CD4-positive, alpha-beta T cell treated with Interferon alpha-2 for 1 hour (primary cell): ENCODE measurements at regions not wholly inside any gene's neighbourhood (a gene's known extent, or its start where the extent isn't known, plus 50 kb on each side); places are given as distances from the start of the nearest gene placed in this dataset.

Experiments
- DNase-seq, 2 donors: peaks; one replicate each; pipeline ENCODE4 v3.0.0-alpha.2; 2020 to 2022

DNA sequence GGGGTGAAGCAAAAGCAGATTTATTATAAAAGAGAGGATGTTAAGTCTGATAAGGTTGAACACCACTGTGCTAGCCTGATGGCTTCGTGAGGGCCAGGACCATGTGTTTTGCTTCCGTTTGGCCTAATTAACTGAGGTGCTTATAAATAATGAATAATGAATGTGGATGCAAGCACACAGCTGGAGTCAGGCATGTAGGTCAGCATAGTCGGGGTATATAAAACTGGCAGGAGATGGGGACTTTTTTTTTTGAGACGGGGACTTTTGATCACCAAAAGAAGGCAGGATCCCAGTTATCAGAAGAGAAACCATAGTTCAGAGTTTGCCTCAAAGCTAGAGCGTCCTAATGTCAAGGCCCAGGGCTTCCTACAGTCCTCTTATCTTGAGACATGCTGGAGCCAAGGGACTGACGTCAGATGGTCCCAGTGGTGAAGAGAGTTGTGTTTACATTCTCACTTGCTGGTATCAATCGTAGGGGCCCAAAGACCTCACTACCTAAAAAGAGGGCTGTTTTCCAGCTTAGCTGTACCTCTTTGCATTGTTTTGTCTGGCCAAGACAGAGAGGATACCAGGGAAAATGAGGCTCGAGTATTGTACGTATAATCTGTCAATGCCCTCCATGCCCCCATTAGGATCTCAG, 50.4 kb downstream of the RTL9 start:
- DNase-seq = no peak

DNA sequence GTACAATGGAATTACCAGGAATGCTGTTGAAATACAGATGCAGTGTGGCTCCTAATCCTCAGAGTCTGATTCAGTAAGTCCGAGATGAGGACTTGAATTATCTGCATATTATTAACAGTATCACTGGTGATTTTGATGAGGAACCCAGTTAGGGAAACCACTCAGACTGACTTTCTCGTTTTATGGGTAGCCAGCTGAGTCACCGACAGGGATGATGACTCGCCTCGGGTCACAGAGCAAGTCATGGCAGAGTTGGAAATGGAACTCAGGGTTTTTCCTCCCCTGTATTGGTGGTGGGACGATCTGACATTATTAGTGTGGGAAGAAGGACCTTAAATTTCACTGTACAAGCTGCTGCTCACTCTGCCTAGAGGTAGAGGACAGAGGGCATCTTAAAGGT, 51.3 kb downstream of the RTL9 start:
- DNase-seq = no peak

DNA sequence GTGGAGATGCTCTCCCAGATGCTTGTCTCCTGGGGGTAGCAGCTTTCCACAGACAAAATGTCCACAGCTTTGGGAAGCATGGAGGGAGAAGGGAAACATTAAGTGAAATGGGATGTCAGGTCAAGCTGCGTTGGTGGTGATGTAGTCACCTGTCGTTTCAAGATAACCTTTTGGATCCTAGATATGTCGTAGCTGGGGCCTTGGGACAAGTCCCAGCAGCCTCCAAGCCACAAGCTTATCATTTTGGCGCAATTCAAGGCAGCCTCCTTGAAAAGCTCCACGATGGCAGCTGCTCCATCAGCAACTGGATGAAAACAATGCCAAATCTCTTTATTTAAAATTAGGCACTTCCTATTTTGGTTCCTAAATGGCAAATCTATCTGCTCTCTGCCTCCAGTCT, 52.0 kb downstream of the RTL9 start:
- DNase-seq = no peak

DNA sequence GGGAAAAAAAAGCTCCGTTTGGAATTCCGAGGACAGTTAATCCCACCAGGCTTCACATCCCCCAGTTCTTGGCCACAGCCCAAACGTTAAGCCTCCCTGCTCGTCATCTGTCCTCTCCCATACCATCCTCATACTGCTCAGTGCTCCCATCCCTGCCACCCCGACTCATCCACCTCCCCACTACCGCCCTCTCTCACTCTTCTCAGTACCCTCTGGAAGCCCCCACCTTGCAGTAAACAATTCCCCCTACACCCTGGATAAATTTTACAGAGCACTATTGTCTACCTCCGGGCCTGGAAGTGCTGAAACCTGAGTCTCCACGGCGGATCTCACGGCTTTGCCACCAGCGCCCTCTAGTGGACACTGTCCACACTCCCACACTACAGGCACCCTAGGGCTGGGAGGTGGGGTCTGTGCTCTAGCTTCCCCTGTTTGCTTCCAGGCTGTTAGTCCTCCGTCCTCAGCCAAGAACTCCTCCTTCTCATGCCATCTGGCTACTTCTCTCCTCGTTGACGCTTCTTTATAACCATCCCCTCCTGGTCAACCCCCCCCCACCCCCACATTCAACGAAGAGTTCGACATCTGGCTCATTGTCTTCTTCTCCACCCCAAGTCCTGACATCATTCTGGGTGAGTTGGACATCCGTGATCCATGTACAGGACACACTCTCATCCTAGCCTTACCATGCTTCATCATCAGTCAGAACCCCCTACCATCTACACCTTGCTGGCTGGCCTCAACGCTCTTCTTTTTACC, 54.5 kb downstream of the RTL9 start:
- peak; percentile 52 to 66 for DNase-seq

DNA sequence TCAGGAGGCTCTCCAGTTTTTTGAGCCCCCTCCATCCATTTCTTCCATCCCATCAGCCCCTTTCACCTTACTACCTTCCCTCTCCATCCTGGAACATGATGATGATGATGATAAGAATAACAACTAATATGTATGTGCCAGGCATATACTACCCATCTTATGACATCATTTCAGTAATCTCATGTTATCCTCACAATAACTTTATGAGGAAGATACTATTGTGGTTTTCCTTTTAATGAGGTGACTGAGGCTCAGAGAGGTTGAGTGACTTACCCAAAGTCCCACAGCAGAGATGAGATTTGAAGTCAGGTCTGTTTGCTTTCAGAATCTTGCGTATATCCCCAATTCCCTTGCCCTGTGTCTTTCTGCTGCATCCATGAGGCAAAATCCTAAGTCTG, 55.1 kb downstream of the RTL9 start:
- no peak for DNase-seq

DNA sequence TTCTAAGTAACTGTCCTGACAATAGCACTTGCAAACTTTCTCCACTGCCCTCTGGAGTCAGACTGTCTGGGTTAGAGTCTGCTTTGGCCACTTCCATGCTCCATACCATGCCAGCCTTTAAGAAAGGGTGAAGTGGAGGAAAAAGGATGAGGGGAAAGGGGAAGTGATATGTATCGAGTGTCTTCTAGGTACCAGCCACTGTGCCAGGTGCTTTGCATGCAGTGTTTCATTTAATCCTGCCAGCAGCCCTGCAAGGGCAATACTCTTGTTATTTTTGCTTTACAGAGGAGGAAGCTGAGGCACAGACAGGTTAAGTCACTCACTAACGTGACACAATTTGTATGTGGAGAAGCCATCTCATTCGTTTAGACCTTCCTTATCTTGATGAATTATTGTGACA, 55.6 kb downstream of the RTL9 start:
- DNase-seq = no peak

DNA sequence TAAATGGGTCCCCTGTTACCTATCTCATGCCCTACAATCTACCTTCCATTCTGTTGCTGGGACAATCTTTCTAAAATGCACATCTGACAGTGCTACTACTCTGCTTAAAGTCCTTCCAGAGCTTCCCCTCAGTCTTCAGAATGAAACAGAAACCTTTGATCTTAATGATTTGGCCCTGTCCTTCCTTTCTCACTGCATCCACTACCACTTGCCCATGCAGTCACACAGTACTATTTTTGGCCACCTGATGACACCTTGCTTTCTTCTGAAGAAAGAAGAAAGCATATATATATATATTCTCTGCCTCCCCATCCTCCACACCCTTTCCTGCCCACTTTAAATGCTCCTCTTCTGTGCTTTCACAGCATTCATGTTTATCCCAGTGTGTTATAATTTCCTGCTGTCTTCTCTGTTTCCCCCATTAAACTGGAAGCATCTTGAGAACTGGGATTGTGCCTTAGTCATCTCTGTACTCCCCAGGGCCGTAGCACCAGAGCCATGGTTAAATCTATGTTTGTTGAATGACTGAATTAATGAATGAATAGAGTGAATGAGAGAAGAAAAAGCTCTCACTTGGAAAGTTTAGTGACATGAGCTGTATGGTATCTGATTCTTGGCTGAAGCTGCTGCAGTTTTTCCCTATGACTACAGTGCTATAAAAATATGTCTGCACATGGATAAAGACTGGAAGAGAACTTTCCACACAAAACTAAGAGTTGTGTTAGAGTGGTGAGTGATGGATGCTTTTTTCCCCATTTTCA, 56.2 kb downstream of the RTL9 start:
- DNase-seq = no peak

DNA sequence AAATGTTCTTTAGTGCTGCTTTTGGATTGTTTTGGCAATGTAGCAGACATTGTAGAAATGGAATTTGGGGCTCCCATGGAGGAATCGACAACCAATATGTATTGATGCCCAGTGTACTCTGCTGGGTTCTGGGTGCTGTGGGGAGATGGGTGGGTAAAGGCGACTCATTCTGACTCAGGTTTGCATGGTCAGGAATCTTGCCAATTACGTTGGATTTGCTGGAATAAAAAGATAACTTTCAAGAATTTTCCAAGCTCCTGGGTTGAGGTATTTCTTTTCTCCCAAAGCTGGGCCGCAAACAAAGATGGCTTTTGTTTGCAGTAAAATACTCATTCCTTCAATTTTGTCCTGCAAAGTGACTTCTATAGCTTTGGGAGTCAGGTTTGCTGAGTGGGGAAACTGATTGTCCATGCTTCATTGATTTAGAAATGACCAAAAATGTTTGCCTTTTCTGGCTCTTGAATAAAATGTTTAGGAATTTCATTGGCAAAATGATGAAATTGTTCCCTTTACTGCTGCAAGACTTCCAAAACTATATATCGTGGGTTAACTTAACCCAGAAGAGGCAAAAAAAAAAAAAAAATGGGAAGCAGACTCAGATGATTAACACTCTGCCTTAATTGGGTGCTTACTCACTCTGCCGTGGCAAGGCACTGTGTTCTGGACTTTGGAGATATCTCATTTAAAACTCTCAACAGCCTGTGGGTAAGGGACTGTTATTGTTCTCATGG, 57.0 kb downstream of the RTL9 start:
- DNase-seq = no peak

DNA sequence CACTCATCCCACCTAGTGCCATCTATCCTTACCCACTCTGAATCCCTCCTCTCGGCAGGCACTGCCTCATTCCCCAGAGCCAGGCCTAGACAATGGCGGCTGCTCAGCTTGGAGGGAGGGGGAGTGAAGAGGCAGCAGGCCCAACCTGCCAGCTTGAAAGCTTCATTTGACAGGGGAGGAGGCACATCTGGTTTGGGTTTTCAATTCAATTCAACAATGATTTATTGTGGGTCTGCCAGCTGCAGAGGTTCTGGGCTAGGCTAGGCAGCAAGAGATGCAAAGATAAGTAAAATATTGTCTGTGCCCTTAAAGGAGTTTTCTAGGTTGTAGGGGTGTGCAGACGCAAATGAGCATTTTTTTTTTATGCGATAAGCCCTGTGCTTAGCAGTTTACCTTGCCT, 58.5 kb downstream of the RTL9 start:
- no peak for DNase-seq

DNA sequence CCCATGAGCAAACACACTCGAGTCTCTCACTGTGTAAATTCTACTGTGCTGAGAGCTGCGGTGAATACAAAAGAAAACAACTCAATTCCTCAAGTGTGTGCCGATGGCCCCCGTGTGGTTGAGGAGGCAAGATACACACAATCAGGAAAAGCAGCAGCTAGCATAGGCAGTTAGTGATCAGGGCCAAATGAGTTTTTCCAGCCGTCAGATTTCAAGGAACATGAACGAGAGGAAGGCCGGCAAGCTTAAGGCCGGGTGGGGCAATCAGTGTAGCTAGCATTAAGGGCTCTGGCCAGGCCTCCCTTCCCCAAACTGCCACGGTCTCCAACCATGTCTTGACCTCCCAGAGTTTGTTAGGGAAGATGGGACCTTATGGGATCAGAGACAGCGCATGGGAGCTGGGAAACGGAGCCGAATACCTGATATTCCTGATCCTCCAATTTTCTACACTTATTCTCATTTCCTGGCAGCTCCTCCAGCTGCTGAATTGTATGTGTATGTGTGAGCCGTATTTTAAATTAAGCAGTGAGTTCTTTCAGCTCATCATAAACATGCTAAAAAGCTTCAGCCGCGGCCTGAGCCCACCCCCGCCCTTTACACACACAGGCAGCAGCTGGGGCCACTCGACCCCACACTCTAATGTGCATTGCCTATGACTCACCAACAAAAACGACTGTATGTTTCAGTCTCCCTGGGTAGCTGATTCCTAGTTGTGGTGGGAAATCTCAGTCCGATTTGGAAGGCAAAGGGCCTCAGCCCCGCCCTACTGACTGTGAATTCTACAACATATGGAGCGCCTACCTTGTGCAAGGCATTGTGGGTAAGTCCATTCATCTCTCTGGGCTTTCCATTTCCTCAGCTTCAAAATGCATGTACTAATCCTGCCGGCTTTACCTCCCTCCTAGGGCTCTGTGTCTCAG, 59.9 kb downstream of the RTL9 start:
- DNase-seq = no peak

DNA sequence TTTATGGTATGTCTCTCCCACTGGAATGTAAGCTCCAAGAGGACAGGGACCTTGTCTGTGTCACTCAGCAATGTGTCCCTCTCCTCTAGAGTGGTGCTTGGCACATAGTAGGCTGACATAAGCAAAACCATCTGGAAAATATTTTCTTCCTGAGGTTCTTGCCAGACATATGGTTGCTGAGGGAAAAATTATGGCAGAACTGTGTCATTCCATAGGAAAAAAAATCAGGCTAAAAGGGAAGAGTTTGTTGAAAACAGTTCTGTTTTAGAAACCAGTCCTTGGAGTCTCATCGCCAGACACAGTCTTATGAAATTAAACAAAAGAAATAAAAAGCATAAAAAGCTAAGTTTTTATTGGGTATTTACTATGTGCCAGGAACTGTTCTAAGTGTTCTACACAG, 60.9 kb downstream of the RTL9 start:
- DNase-seq = no peak

DNA sequence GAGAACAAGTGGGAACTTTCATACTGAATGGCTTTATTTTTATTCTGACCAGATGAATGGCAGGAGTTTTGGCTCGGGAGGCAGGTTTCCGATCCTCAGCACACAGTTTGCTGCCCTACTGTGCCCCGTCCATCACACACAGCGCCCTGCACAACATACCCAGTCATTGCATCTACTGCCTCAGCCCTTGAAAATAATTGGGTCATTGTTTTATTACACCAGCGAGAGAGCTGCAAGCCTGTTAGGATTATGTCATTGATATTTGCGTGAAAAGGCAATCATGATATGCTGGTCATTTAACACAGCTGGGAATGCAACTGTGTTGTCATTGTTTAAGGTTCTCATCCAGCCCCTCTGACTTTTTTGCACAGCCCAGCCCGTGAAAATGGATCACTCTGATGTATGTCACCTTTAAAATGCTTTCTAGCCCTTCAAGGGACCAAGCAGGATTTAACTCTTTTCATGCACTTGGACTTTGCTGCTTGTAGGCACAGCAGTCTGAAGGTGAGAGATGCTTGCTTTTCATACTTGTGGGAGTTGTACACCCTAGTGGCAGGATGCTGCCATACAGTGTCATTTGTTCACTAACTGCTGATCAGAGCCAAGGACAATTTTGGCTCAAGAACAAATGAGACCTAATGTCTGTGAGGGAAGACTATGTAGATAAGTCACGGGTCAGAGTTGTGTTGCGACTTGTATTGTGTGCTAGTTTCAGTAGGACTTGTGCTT, 62.3 kb downstream of the RTL9 start:
- no peak for DNase-seq

DNA sequence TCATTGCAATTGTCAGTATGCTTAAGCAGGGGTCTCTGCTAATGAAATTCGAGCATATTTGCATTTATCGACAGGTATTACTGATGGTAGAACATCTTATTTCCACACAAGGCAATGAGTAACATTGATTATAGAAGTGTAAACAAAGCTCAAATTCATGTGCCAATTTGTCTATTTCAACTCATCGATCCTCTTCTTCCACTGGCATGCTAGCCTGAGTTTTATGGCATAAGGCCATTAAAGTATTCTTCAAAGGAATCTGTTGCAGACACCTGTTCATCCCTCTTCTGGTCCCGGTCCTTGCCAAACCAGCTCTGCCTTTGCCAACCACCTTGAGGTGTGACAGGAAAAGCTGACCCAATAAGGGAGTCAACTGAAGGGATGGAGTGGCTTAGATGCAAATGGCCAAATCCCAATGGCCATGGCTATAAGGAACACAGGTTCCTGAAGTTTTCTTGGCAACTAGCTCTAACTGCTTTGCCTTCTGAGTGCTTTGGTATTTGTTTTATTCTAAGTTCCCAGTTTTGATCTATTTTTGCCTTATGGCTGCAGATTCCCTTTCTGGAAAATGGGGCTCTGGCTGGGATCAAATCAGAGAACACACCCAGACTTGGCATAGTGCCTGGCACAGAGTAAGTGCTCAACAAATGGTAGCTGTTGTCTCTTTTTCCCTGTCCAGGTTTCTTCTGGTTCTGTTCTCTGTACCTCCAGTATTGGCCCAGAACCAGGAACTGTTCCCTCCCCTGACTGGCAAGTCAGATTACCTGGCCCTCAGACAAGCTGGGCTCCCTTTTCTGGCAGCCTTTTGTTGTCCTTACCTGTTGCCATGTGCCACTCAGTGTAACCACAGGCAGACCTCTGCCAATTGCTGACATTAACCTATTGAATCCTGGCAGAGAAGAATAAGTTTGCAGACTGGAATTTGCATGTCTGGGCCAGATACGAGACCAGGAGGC, 63.1 kb downstream of the RTL9 start:
- no peak for DNase-seq

DNA sequence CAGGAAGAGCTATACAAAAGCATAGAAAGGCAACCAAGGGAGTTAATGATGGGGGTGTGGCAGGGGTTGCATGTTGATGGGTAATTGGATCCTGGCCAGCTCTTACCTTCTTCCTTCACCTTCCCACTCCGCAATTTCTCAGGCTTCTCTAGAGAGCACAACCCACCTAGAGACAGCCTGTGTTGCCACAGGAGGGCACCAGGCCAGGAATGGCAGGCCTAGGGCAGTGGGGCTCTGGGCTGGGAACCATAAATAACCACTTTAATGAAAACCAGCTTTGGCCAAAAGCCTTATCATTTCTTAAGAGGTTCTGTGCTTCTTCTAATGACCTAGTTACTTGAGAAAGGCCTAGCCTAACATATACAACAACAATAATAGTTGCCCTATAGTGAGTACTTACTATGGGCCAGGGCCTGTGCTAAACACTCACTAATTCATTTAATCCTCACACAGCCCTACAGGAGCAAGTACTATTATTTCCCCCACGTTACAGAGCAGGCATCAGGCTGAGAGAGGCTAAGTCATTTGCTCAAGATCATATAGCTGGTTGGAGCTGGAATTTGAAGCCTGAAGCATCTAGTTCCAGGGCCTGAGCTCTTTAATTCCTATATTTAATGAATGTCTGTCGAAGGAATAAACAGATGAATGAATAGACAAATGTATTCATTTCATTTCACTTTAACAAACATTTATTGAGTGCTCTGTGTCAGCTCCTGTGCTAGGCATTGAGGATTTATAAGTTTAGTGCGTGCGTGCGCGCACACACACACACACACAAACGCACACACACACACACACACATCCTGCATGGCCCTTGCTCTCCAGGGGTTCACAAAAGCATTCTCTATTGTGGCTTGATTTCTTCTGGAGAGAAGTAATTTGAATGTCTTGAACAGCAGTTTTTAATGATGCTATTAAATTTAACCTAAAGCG, 66.8 kb downstream of the RTL9 start:
- no peak for DNase-seq

DNA sequence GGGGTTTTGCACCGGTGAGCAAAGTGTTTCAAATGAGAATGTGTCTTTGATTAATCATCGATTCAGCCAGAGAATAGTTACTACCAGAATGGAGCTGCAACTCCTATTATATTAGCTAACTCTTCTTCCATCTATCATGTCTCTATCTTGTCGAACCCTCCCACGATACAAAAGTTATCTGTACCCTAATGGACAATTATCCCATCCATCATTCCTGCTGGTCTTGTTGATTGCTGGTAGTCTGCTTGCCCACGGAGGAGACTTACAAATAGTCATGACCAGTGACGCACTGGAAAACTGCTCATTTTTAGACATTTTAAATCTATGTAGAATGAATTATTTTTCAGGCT, 67.5 kb downstream of the RTL9 start:
- DNase-seq = no peak

DNA sequence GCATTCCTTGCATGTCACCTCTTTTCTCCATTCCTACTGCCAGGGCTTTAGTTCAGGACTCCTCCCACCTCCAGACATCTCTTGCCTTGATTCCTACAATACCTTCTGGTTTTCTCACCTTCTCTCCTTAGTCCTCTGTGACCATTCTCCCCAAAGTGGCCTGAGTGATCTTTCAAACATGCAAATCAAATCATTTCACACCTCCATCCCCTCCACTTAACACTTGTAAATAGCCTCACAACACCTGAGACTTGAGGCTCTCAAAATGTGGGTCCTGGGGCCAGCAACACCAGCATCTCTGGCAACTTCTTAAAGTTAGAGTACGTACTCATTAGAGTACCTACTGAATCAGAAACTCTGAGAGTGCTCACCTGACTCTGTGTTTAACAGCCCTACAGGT, 68.4 kb downstream of the RTL9 start:
- DNase-seq = no peak

DNA sequence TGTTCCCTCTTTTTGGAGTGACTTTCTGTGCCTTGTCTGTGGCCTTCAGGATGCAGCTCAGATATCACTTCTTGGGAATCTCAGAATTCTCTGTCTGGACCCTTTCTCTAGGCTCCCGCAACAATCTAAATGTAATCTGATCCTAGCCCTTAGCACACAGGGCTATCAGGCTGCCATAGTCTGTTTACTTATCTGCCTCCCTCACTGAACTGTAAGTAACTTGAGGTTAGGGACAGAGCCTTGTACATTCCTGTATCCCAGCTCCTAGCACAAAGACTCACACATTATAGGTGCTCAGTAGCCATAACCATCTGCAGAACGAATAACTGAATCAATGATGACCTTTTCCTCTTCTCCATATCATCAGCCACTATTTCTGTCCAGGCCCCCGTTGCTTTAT, 69.5 kb downstream of the RTL9 start:
- DNase-seq = no peak

DNA sequence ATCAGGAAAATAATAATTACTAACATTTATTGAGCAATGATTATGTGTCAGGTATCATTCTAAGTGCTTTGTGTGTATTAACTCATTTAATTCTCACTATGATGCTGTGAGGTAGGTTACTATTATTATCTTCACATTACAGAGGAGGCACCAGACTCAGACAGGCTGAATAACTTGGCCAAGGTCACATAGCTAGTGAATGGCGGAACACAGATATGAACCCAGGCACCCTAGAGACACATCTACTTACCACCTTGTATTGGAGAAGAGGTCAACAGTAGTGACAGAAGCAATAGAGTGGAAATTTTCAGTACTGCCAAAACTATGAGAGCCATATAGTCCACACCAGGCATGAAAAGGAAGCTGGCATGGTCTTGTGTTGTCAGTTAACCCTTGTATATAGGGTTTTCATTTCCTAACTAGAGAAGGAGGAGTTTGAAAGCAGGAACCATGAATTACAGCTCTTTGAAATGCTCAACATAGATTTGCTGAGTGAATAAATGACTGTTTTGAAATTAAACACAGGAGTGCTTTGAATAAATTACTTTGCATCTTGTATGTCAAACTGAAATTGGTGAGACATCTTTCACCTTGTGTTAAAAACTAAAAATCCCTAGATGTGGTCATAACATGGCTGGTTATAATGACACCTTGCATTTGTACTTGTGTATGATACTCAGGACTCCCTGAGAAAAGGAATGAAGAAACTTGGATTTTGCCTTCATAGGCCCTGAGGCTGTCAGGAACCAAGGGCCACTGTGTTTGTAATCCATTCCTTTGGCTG, 71.8 kb downstream of the RTL9 start:
- no peak for DNase-seq
